ENCODE measurements at regions not wholly inside any gene's neighbourhood (a gene's known extent, or its start where the extent isn't known, plus 50 kb on each side); places are given as distances from the start of the nearest gene placed in this dataset.
"Not testable (repeated sequence)": the region's sequence is repeated elsewhere in the genome, so short reads cannot be mapped to it uniquely, and the experiment has no call there.

DNA sequence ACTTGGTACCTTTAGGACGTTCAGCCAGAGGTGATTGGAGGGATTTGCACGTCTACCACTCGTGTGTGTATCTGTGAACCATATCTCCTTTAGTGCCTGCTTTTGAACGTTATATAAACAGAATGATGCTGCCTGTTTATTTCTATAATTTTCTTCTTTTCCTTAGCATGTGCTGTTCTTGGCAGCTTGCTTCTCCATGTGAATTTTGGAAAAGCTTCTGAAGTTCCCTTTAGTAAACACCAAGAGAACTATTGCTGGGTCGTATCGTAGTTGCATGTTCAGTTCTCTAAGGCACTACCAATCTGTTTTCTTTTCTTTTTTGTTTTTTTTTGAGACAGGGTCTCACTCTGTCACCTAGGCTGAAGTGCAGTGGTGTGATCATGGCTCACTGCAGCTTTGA lies 73.8 kb upstream of the FANCC start:
- H3K4me1 Mint-ChIP-seq, DNase-seq, H3K9me3 Mint-ChIP-seq, H3K4me3 Mint-ChIP-seq, H3K36me3 Mint-ChIP-seq, H3K27me3 Mint-ChIP-seq, H3K27ac Mint-ChIP-seq: not testable (repeated sequence)

DNA sequence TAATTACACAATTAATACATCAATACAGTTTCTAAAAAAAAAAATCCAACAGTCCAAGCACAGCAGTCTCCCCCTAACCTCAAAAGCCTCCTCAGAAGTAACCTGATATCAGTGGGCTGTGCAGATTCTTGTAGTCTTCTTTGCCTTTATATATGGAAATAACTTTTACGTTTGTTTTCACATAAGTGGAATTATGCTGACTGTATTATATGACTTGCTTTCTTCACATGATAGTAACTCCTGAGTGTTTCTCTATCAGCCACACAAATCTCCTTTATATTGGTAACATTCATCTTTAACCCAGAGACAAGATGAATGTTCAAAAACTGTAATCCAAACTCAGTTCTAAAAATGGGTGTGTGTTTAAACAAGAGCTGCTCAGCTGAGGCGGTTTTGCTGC lies 71.9 kb upstream of the FANCC start:
- H3K4me3 Mint-ChIP-seq: no peak overlapping the region
- H3K4me1 Mint-ChIP-seq: no peaks in the 10 kb centered on the region
- H3K27me3 Mint-ChIP-seq: no peaks in the 10 kb centered on the region
- DNase-seq: no peak
- H3K9me3 Mint-ChIP-seq: no peaks in the 10 kb centered on the region
- H3K27ac Mint-ChIP-seq: no peak overlapping the region
- H3K36me3 Mint-ChIP-seq: no peaks in the 10 kb centered on the region

DNA sequence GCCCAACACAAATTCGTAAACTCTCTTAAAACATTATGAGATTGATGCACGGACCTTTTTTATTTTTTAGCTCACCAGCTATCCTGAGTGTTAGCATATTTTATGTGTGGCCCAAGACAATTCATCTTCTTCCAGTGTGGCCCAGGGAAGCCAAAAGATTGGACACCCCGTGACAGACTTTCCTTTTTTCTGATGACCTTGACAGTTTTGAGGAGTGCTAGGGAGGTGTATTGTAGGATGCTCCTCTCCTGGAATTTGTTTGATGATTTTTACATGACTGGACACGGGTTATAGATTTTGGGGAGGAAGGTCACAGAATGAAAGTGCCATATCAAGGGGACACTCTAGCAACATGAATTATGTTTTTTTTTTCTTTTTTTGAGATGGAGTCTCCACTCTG lies 69.3 kb upstream of the FANCC start:
- Mint-ChIP-seq H3K9me3 (no peaks in the 10 kb centered on the region), H3K4me3 (no peak overlapping the region), H3K27me3 (peaks cover 1% of the 10 kb centered on the region), H3K27ac (no peak overlapping the region), H3K4me1 (no peaks in the 10 kb centered on the region), H3K36me3 (no peaks in the 10 kb centered on the region)
- no peak for DNase-seq

DNA sequence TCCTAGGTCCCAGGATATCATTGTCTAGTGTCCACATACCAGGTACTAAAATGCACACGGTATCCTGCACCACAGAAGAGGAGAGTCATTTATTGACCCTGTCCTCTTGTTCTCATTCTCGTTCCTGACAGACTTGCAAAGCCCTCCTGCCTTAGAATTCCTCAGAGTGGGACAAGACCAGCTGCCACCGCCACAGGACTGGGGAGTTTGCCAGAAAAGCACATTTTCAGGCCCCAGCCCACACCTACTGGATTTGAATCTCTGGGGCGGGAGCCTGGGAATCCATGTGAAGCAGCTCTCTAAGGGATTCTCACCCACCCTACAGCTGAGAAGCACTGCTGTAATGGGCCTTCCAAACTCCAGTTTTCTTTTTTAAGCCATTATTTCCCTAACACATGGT lies 68.0 kb upstream of the FANCC start:
- no peak overlapping the region for H3K4me3 Mint-ChIP-seq
- no peaks in the 10 kb centered on the region for H3K36me3 Mint-ChIP-seq
- H3K4me1 Mint-ChIP-seq: no peaks in the 10 kb centered on the region
- H3K27me3 Mint-ChIP-seq: peaks cover 9% of the 10 kb centered on the region
- H3K9me3 Mint-ChIP-seq: no peaks in the 10 kb centered on the region
- no peak overlapping the region for H3K27ac Mint-ChIP-seq
- no peak for DNase-seq

DNA sequence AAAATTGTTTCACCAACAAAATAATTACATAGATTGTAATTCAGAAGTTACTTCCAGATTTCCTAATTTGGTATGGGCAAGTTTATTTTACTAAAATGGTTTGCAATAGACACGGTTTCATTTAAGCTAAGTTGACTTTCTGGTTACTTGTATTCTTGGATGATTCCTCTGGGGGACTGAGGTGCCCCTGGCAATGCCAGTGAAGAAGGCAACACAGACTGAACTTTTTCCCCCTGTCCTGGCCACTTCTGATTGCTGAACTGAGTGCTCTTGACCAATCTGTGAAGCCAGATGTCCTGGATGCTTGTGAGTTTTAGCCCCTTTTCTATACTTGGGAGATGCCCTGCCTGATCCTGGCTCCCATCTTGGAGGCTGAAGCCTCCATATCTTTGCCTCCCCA lies 66.3 kb upstream of the FANCC start:
- H3K27me3 Mint-ChIP-seq: peaks cover 9% of the 10 kb centered on the region
- H3K4me1 Mint-ChIP-seq: peaks cover 5% of the 10 kb centered on the region
- H3K27ac Mint-ChIP-seq: no peak overlapping the region
- no peak for DNase-seq
- H3K9me3 Mint-ChIP-seq: no peaks in the 10 kb centered on the region
- no peak overlapping the region for H3K4me3 Mint-ChIP-seq
- H3K36me3 Mint-ChIP-seq: no peaks in the 10 kb centered on the region

DNA sequence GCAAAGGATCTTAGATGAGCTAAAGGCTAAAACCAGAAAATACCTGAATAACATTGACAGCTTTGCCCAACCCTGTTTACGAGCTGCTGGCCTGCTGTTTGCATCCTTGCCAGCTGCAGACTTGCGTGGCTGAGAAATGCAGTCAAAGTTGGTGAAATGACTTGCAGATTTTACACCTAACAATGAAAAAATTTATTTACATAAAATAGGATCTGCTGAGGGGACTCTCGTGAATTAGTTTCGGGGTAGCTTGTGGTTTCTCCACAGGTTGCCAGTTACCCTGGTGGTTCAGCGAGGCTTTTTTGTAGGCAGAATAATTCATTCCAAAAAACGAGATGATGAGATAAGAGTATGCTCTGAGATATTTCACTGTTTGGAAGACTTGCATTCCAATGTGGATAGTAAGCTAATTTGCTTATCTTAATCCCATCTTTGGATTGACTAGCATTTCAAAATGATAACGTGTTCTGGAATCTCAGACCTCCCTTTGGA lies 65.7 kb upstream of the FANCC start:
- Mint-ChIP-seq H3K4me1 (peaks cover 5% of the 10 kb centered on the region), H3K27me3 (peaks cover 11% of the 10 kb centered on the region), H3K36me3 (no peaks in the 10 kb centered on the region), H3K27ac (no peak overlapping the region), H3K4me3 (no peak overlapping the region), H3K9me3 (no peaks in the 10 kb centered on the region)
- no peak for DNase-seq

DNA sequence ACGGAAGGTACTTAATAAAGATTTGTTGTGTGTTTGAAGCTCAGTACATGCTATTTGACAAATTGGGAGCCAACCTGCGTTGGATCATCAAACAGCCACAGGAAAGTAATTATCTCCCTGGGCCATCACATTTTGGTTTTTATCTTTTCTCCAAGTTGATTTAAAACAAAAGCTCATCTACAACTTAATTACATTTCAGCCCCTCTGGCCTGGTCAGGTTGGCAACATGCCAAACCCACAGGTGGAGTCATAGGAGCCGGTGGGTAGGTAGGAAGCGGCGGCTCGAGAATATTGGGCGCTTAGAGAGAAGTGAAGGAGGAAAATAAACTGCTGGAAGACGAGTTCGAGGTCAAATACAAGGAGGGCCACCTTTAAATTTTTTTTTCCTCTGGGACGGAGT lies 64.9 kb upstream of the FANCC start:
- no peak overlapping the region for H3K27ac Mint-ChIP-seq
- H3K36me3 Mint-ChIP-seq: no peaks in the 10 kb centered on the region
- peaks cover 7% of the 10 kb centered on the region for H3K4me1 Mint-ChIP-seq
- no peak overlapping the region for H3K4me3 Mint-ChIP-seq
- no peak for DNase-seq
- H3K9me3 Mint-ChIP-seq: no peaks in the 10 kb centered on the region
- H3K27me3 Mint-ChIP-seq: peaks cover 12% of the 10 kb centered on the region

DNA sequence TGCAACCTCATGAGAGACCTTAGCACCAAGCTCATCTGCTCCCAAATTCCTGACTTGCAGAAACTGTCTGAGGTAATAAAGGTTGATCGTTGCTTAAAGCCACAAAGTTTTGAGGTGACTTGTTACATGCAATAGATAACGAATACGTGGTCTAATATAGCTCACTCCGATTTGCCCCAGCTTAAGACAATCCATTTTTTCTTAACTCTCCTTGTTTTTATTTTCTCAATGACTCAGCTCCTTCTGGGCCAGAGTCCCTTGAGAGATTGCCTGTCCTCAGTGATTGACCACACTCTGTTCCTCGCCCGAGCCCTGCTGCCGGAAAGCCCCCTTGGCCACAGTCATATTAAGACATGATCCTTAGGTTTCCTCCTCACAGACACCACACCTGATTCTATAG lies 63.7 kb upstream of the FANCC start:
- no peak for DNase-seq
- Mint-ChIP-seq H3K4me3 (no peak overlapping the region), H3K27me3 (peaks cover 17% of the 10 kb centered on the region), H3K9me3 (no peaks in the 10 kb centered on the region), H3K27ac (no peak overlapping the region), H3K36me3 (no peaks in the 10 kb centered on the region), H3K4me1 (peaks cover 7% of the 10 kb centered on the region)

DNA sequence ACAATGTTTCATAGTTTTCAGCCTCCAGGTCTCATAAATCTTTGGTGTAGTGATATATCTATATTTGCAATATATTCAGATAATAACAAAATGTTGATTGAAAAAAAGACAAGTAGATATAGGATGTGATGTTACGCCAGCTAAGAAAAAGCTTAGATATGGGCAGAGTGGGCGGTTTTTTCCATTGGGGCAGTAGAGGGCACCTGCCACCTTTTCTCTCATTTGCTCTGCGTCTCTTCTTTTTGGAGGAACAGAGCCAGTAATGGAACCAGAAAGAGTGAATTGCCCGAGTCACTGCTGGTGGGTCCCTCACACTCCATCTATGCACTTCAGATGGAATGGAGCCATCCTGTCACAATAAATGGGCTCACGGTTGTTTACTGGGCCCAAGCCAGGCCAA lies 62.1 kb upstream of the FANCC start:
- no peak overlapping the region for H3K4me3 Mint-ChIP-seq
- no peaks in the 10 kb centered on the region for H3K9me3 Mint-ChIP-seq
- no peak overlapping the region for H3K27ac Mint-ChIP-seq
- DNase-seq: peak; percentile 5
- no peaks in the 10 kb centered on the region for H3K36me3 Mint-ChIP-seq
- peaks cover 20% of the 10 kb centered on the region for H3K27me3 Mint-ChIP-seq
- peaks cover 7% of the 10 kb centered on the region for H3K4me1 Mint-ChIP-seq

DNA sequence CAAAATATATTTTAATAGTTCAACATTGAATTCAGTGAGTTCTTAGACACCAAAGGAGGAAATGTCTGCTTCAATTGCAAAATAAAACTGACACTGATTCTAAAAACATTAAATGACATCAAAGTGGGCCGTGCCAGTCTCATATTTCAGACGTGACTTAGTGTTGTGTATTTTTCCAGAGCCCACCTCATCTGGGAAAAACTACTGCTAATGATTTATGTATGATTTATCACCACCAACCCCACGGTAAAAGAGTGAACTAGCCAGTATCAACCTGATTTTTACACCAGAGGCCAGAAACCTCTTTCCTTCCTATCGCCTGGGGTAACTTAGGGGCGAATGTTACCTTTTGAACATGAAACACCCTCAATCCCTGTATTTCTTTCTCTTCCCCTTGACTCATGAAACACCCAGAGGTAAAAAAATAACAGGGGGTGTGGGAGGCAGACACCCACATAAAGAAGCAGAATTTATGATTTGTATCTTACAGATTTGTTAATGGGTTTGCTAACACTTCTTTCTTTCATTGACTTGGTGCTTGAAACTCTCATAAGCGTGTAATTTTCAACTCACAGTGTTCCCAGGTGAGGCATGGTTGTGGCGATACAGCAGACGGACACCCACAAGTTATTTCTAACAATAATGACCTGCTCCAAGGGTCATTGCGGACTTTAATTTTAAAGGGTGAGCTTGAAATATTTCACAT lies 56.4 kb upstream of the FANCC start:
- peaks cover 41% of the 10 kb centered on the region for H3K27me3 Mint-ChIP-seq
- peaks cover 10% of the 10 kb centered on the region for H3K4me1 Mint-ChIP-seq
- H3K9me3 Mint-ChIP-seq: no peaks in the 10 kb centered on the region
- H3K27ac Mint-ChIP-seq: no peak overlapping the region
- no peak overlapping the region for H3K4me3 Mint-ChIP-seq
- H3K36me3 Mint-ChIP-seq: no peaks in the 10 kb centered on the region
- DNase-seq: no peak

DNA sequence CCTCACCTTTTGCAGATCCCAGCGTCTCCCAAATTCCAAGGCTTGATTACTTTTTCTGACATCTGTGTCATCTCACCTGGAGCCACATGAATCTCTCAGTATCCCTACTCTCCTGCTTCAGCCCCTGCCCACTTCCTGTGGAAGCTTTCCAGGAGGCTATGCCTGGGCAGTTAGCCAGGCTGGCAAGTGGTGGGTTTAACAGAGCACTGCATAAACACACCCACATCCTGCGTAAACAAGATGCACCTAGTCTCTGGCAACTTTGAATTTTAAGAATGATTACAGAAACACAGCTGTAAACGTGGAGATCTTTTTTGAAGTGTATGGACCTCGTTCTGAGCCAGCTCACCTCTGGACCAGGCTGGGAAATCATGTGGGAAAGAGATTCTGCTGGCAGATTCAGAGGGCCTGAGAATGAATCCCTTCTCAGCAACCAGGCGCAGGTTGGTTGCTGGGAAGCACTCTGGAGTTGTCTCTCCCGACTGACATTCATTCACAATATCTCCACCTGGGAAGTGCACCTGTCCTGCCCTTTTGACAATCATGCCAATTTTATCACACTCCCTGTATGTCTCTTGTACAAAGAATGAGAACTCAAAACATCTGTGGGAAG lies 55.7 kb upstream of the FANCC start:
- no peak overlapping the region for H3K4me3 Mint-ChIP-seq
- H3K36me3 Mint-ChIP-seq: no peaks in the 10 kb centered on the region
- no peak for DNase-seq
- H3K27me3 Mint-ChIP-seq: peaks cover 46% of the 10 kb centered on the region
- H3K27ac Mint-ChIP-seq: no peak overlapping the region
- no peaks in the 10 kb centered on the region for H3K9me3 Mint-ChIP-seq
- H3K4me1 Mint-ChIP-seq: peaks cover 10% of the 10 kb centered on the region

DNA sequence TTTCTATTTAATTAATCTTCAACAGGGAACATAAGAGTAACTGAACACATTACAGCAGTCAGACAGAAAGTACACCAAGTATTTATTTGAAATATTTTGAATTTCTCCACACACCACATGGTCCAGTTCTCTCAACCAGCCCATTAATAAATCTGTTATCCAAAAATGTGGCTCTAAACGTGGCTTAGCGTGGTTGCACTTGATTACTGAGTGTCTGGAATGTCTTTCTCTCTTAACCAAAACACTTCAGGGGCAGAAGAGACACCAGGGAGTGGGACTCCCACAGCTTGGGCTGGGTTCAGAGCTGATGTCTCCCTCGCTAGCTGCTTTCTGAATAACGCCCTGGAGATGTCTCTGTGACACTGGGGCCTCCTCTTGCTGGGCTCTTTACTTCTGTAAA lies 52.6 kb upstream of the FANCC start:
- Mint-ChIP-seq H3K27me3 (peaks cover 53% of the 10 kb centered on the region), H3K9me3 (no peaks in the 10 kb centered on the region), H3K36me3 (no peaks in the 10 kb centered on the region), H3K27ac (no peak overlapping the region), H3K4me3 (no peak overlapping the region), H3K4me1 (peaks cover 7% of the 10 kb centered on the region)
- no peak for DNase-seq

DNA sequence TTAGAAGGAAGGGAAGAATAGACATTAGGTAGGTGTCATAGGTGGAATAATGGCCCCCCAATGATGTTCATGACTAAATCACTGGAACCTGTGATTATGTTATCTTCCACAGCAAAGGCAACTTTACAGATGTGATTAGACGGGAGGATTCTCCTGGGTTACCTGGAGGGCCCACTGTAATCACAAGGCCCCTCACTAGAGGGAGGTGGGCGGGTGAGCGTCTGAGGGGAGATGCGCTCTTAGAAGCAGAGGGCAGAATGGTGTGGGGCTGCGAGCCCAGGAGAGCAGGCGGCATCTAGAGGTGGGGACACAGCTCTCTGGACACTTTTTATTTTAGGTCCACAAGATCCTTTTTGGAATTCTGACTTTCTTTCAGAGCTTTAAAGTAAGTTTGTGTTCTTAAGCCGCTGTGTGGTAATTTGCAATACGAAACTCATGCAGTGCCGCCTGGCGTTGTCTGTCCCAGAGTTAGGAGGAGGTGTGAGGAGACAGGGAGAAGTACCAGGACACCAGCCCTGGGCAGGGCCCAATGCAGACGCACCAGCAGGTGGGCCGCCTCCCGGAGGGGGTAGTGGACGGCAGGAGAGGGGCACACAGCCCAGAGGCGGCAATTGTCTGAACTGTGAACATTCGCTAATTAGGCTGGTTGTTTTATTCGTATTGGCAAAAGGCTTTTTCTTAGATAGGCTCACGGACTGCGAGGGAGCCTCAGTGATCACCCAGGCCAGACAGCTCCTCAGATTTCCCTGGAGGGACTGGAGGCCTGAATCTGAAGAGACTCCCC lies 51.1 kb upstream of the FANCC start:
- Mint-ChIP-seq H3K4me1 (peaks cover 8% of the 10 kb centered on the region), H3K9me3 (no peaks in the 10 kb centered on the region), H3K27ac (no peak overlapping the region), H3K4me3 (no peak overlapping the region), H3K36me3 (no peaks in the 10 kb centered on the region), H3K27me3 (peaks cover 55% of the 10 kb centered on the region)
- no peak for DNase-seq
